IPS DF 6.9 (cell line): ENCODE measurements at regions not wholly inside any gene's neighbourhood (a gene's known extent, or its start where the extent isn't known, plus 50 kb on each side); places are given as distances from the start of the nearest gene placed in this dataset.
"Not testable (repeated sequence)": the region's sequence is repeated elsewhere in the genome, so short reads cannot be mapped to it uniquely, and the experiment has no call there.

Experiments used
- DNase-seq: peaks from one replicate; pipeline ENCODE4 v3.0.0-alpha.2; 2013; ENCODE audit warnings: low read depth, low spot score
- H3K27ac ChIP-seq: one replicate; pipeline ENCODE4 v1.5.1; 2013; ENCODE audit warnings: low read length, control low read depth
- H3K27me3 ChIP-seq: 2 replicates; pipeline ENCODE4 v1.6.1; 2013; ENCODE audit warnings: mild to moderate bottlenecking, low read length; ENCODE audit not compliant: control insufficient read depth, insufficient read depth
- H3K36me3 ChIP-seq: 2 replicates; pipeline ENCODE4 v1.6.1; 2013; ENCODE audit warnings: low read length; ENCODE audit not compliant: control insufficient read depth, insufficient read depth
- H3K4me1 ChIP-seq: 2 replicates; pipeline ENCODE4 v1.6.1; 2013; ENCODE audit warnings: low read length; ENCODE audit not compliant: control insufficient read depth, insufficient read depth
- H3K4me3 ChIP-seq: 2 replicates; pipeline ENCODE4 v1.5.1; 2013; ENCODE audit warnings: mild to moderate bottlenecking, low read length
- H3K9me3 ChIP-seq: 2 replicates; pipeline ENCODE4 v1.6.1; 2013; ENCODE audit warnings: low read length, inconsistent platforms; ENCODE audit not compliant: control insufficient read depth, insufficient read depth
- WGBS: extraction: QIAGEN DNeasy Blood & Tissue Kit; methylation state at CpG from one replicate; pipeline ENCODE4 v1.1.7; 2013; ENCODE audit warnings: mixed read lengths, missing lambda C conversion rate; ENCODE audit not compliant: insufficient read length, insufficient coverage; 5-methylcytosine and 5-hydroxymethylcytosine counted together

- Histone ChIP-seq H3K4me3 (no peak overlapping the region), H3K27me3 (no peaks in the 10 kb centered on the region), H3K9me3 (no peaks in the 10 kb centered on the region), H3K27ac (no peak overlapping the region), H3K36me3 (no peaks in the 10 kb centered on the region), H3K4me1 (no peaks in the 10 kb centered on the region)
- no peak for DNase-seq
- 100% methylated on average over 1 of the region's 2 CpGs for WGBS
Observed at GRCh38 chr3:102348904-102349303, 85.9 kb upstream of the ZPLD1 start.

GRCh38 chr3:102353148-102353547 lies 81.7 kb upstream of the ZPLD1 start:
- WGBS = no CpG with 5 or more reads among the region's 4 CpGs

GRCh38 chr3:102353805-102354204 lies 81.0 kb upstream of the ZPLD1 start:
- no peak for DNase-seq
- WGBS = no CpG with 5 or more reads among the region's 1 CpG
- Histone ChIP-seq H3K4me1 (no peaks in the 10 kb centered on the region), H3K9me3 (no peaks in the 10 kb centered on the region), H3K27me3 (no peaks in the 10 kb centered on the region), H3K27ac (no peak overlapping the region), H3K4me3 (no peak overlapping the region), H3K36me3 (no peaks in the 10 kb centered on the region)

More at GRCh38 chr3:102353148-102353547, 81.7 kb upstream of the ZPLD1 start:
- Histone ChIP-seq H3K27me3 (no peaks in the 10 kb centered on the region), H3K4me3 (no peak overlapping the region), H3K4me1 (no peaks in the 10 kb centered on the region), H3K36me3 (no peaks in the 10 kb centered on the region), H3K9me3 (no peaks in the 10 kb centered on the region), H3K27ac (no peak overlapping the region)
- no peak for DNase-seq

GRCh38 chr3:102354818-102355515 lies 79.8 kb upstream of the ZPLD1 start:
- no peak overlapping the region for H3K27ac ChIP-seq
- H3K4me1 ChIP-seq = no peaks in the 10 kb centered on the region
- no peaks in the 10 kb centered on the region for H3K27me3 ChIP-seq
- H3K4me3 ChIP-seq = no peak overlapping the region
- H3K9me3 ChIP-seq = no peaks in the 10 kb centered on the region
- DNase-seq = no peak
- no peaks in the 10 kb centered on the region for H3K36me3 ChIP-seq

- Histone ChIP-seq H3K36me3 (no peaks in the 10 kb centered on the region), H3K27me3 (no peaks in the 10 kb centered on the region), H3K9me3 (no peaks in the 10 kb centered on the region), H3K4me1 (no peaks in the 10 kb centered on the region), H3K27ac (no peak overlapping the region), H3K4me3 (no peak overlapping the region)
- no peak for DNase-seq
- WGBS = no CpG with 5 or more reads among the region's 2 CpGs
Observed at GRCh38 chr3:102356506-102356905, 78.3 kb upstream of the ZPLD1 start.

- not testable (repeated sequence) for DNase-seq, H3K9me3 ChIP-seq, H3K36me3 ChIP-seq, H3K4me1 ChIP-seq, H3K4me3 ChIP-seq, H3K27ac ChIP-seq, H3K27me3 ChIP-seq
- no CpG with 5 or more reads among the region's 9 CpGs for WGBS
Observed at GRCh38 chr3:102357313-102357712, 77.5 kb upstream of the ZPLD1 start.

- Histone ChIP-seq H3K4me1 (no peaks in the 10 kb centered on the region), H3K4me3 (no peak overlapping the region), H3K27me3 (no peaks in the 10 kb centered on the region), H3K36me3 (no peaks in the 10 kb centered on the region), H3K9me3 (no peaks in the 10 kb centered on the region), H3K27ac (no peak overlapping the region)
- DNase-seq = no peak
- no CpG with 5 or more reads among the region's 1 CpG for WGBS
Observed at GRCh38 chr3:102360183-102360860, 74.5 kb upstream of the ZPLD1 start.

- no CpG with 5 or more reads among the region's 3 CpGs for WGBS
- Histone ChIP-seq H3K4me1 (no peaks in the 10 kb centered on the region), H3K9me3 (no peaks in the 10 kb centered on the region), H3K36me3 (no peaks in the 10 kb centered on the region), H3K4me3 (no peak overlapping the region), H3K27ac (no peak overlapping the region), H3K27me3 (no peaks in the 10 kb centered on the region)
- no peak for DNase-seq
Observed at GRCh38 chr3:102361101-102361500, 73.7 kb upstream of the ZPLD1 start.

- not testable (repeated sequence) for H3K4me1 ChIP-seq, H3K36me3 ChIP-seq, H3K9me3 ChIP-seq, H3K4me3 ChIP-seq, DNase-seq, H3K27ac ChIP-seq, H3K27me3 ChIP-seq
- no CpG with 5 or more reads among the region's 1 CpG for WGBS
Observed at GRCh38 chr3:102366116-102366515, 68.7 kb upstream of the ZPLD1 start.

GRCh38 chr3:102374863-102375634 lies 59.8 kb upstream of the ZPLD1 start:
- H3K4me3 ChIP-seq = no peak overlapping the region
- no peaks in the 10 kb centered on the region for H3K27me3 ChIP-seq
- H3K36me3 ChIP-seq = no peaks in the 10 kb centered on the region
- no peaks in the 10 kb centered on the region for H3K4me1 ChIP-seq
- DNase-seq = no peak
- no peaks in the 10 kb centered on the region for H3K9me3 ChIP-seq
- no CpG with 5 or more reads among the region's 2 CpGs for WGBS
- no peak overlapping the region for H3K27ac ChIP-seq
